Fibroblast of lung (primary cell): ENCODE measurements at regions not wholly inside any gene's neighbourhood (a gene's known extent, or its start where the extent isn't known, plus 50 kb on each side); places are given as distances from the start of the nearest gene placed in this dataset.

ENCODE experiments used
- EZH2 ChIP-seq: IDR thresholded peaks from 2 replicates; pipeline ENCODE4 v1.5.1; 2012; ENCODE audit warnings: low read length, control low read depth, mild to moderate bottlenecking; ENCODE audit errors: missing control alignments
- TF ChIP-seq, protein P1 (sequence below), 2 donors: IDR thresholded peaks in 1 of 2; conservative IDR thresholded peaks in 1 of 2; 1 replicate in 1 of 2; 2 replicates in 1 of 2; pipeline ENCODE4 v1.5.1; 2011 to 2012; ENCODE audit warnings: low read length in 2 of 2, control low read depth in 1 of 2, inconsistent platforms in 1 of 2, low read depth in 1 of 2, mild to moderate bottlenecking in 1 of 2

DNA sequence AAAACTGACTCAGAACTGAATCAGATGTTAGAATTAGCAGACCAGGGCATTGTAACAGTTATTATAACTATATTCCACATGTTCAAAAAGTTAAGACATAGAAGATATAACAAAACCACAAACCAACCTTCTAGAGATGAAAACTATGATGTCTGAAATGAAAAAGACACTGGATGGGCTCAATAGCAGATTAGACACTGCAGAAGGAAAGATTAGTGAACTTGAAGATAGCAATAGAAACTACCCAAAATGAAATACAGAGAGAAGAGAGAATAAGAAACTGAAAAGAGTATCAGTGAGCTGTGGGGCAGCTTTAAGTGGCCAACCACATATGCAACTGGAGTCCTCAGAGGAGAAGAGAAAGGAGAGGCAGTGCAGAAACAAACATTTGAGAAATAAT is 132.0 kb upstream of the ATP2B2 start:
- TF ChIP-seq, protein P1, sequence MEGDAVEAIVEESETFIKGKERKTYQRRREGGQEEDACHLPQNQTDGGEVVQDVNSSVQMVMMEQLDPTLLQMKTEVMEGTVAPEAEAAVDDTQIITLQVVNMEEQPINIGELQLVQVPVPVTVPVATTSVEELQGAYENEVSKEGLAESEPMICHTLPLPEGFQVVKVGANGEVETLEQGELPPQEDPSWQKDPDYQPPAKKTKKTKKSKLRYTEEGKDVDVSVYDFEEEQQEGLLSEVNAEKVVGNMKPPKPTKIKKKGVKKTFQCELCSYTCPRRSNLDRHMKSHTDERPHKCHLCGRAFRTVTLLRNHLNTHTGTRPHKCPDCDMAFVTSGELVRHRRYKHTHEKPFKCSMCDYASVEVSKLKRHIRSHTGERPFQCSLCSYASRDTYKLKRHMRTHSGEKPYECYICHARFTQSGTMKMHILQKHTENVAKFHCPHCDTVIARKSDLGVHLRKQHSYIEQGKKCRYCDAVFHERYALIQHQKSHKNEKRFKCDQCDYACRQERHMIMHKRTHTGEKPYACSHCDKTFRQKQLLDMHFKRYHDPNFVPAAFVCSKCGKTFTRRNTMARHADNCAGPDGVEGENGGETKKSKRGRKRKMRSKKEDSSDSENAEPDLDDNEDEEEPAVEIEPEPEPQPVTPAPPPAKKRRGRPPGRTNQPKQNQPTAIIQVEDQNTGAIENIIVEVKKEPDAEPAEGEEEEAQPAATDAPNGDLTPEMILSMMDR (conservative IDR thresholded peaks at IDR 0.05 in 1 of 2, IDR thresholded peaks at IDR 0.05 in 1 of 2; ENCODE audit: low read depth in 1 of 2, low read length in 2 of 2), result no peak
- no peak for TF ChIP-seq EZH2
